ENCODE measurements at regions not wholly inside any gene's neighbourhood (a gene's known extent, or its start where the extent isn't known, plus 50 kb on each side); places are given as distances from the start of the nearest gene placed in this dataset.

GRCh38 chr6:81238390-81238789 lies 514.1 kb downstream of the TENT5A start:
- no peak for DNase-seq

GRCh38 chr6:81237226-81237625 lies 515.3 kb downstream of the TENT5A start:
- DNase-seq = peak; percentile 8

- no peak for DNase-seq
Measured at GRCh38 chr6:81235512-81235911, 517.0 kb downstream of the TENT5A start.

GRCh38 chr6:81233990-81234389 lies 518.5 kb downstream of the TENT5A start:
- DNase-seq = no peak

GRCh38 chr6:81228912-81229555 lies 523.4 kb downstream of the TENT5A start:
- DNase-seq = peak; percentile 18

GRCh38 chr6:81226957-81227356 lies 525.5 kb downstream of the TENT5A start:
- DNase-seq = no peak

GRCh38 chr6:81216668-81217067 lies 535.8 kb downstream of the TENT5A start:
- DNase-seq = no peak

- DNase-seq = no peak
Measured at GRCh38 chr6:81215092-81215432, 537.4 kb downstream of the TENT5A start.

- DNase-seq = no peak
Measured at GRCh38 chr6:81214414-81215091, 537.9 kb downstream of the TENT5A start.

- DNase-seq = peak; percentile 64
Measured at GRCh38 chr6:81204731-81205130, 547.8 kb downstream of the TENT5A start.

- DNase-seq = no peak
Measured at GRCh38 chr6:81194374-81194773, 558.1 kb downstream of the TENT5A start.

- peak; percentile 81 for DNase-seq
Measured at GRCh38 chr6:81172056-81172740, 580.3 kb downstream of the TENT5A start.

- DNase-seq = no peak
Measured at GRCh38 chr6:81169166-81169565, 583.3 kb downstream of the TENT5A start.

GRCh38 chr6:81166770-81167169 lies 585.7 kb downstream of the TENT5A start:
- peak; percentile 59 for DNase-seq

GRCh38 chr6:81158956-81159355 lies 593.5 kb downstream of the TENT5A start:
- peak; percentile 16 for DNase-seq

- DNase-seq = no peak
Measured at GRCh38 chr6:81148751-81149150, 603.7 kb downstream of the TENT5A start.

- no peak for DNase-seq
Measured at GRCh38 chr6:81145506-81145905, 607.0 kb downstream of the TENT5A start.

GRCh38 chr6:81144346-81144745 lies 608.1 kb downstream of the TENT5A start:
- no peak for DNase-seq

- DNase-seq = no peak
Measured at GRCh38 chr6:81138236-81138635, 614.2 kb downstream of the TENT5A start.

- no peak for DNase-seq
Measured at GRCh38 chr6:81130969-81131368, 621.5 kb downstream of the TENT5A start.

GRCh38 chr6:81130061-81130460 lies 622.4 kb downstream of the TENT5A start:
- DNase-seq = no peak

GRCh38 chr6:81128671-81129070 lies 623.8 kb downstream of the TENT5A start:
- no peak for DNase-seq

GRCh38 chr6:81126150-81126549 lies 626.3 kb downstream of the TENT5A start:
- DNase-seq = no peak

GRCh38 chr6:81120280-81120679 lies 632.2 kb downstream of the TENT5A start:
- no peak for DNase-seq

Data from fibroblast of skin of back (primary cell).